SK-N-SH treated with all-trans-retinoic acid at 6 μM for 48 hours (cell line): ENCODE measurements at regions not wholly inside any gene's neighbourhood (a gene's known extent, or its start where the extent isn't known, plus 50 kb on each side); places are given as distances from the start of the nearest gene placed in this dataset.

ENCODE experiments used
- ATAC-seq: fragments of 200-7000 bp; cut with Tn5 transposase; 3 replicates; pipeline ENCODE4 v1.9.1; 2020; ENCODE audit warnings: mild to moderate bottlenecking, moderate library complexity
- ARNTL ChIP-seq: fragments of 450-650 bp; formaldehyde crosslinking; IDR thresholded peaks from 2 replicates; pipeline ENCODE4 v1.5.0; 2020; ENCODE audit warnings: low read depth, mild to moderate bottlenecking, moderate library complexity, borderline replicate concordance
- BACH2 ChIP-seq: fragments of 250-450 bp; sonication (Bioruptor Pico); IDR thresholded peaks from 2 replicates; pipeline ENCODE4 v1.9.0; 2021; ENCODE audit warnings: mild to moderate bottlenecking, borderline replicate concordance
- CREB5 ChIP-seq: fragments of 250-450 bp; sonication (Bioruptor Pico); IDR thresholded peaks from 2 replicates; pipeline ENCODE4 v1.5.1; 2020; ENCODE audit warnings: low read depth, mild to moderate bottlenecking, moderate library complexity
- CSDC2 ChIP-seq: fragments of 250-450 bp; sonication (Bioruptor Pico); IDR thresholded peaks from 2 replicates; pipeline ENCODE4 v1.5.0; 2020; ENCODE audit warnings: mild to moderate bottlenecking, moderate library complexity
- ESRRG ChIP-seq: fragments of 250-450 bp; sonication (Bioruptor Pico); IDR thresholded peaks from 2 replicates; pipeline ENCODE4 v1.6.1; 2021; ENCODE audit warnings: mild to moderate bottlenecking
- GLIS3 ChIP-seq: fragments of 250-450 bp; sonication (Bioruptor Pico); IDR thresholded peaks from 2 replicates; pipeline ENCODE4 v1.5.0; 2020; ENCODE audit warnings: mild to moderate bottlenecking, moderate library complexity
- ISL1 ChIP-seq: fragments of 250-450 bp; sonication (Bioruptor Pico); IDR thresholded peaks from 2 replicates; pipeline ENCODE4 v2.1.2; 2022; ENCODE audit warnings: mild to moderate bottlenecking, moderate library complexity
- PATZ1 ChIP-seq: fragments of 250-450 bp; sonication (Bioruptor Pico); IDR thresholded peaks from 2 replicates; pipeline ENCODE4 v1.8.0; 2020; ENCODE audit warnings: mild to moderate bottlenecking, moderate library complexity, borderline replicate concordance
- POU6F1 ChIP-seq: fragments of 250-450 bp; sonication (Bioruptor Pico); IDR thresholded peaks from 2 replicates; pipeline ENCODE4 v1.8.0; 2021; ENCODE audit warnings: low read depth, mild to moderate bottlenecking, moderate library complexity, borderline replicate concordance
- PPARA ChIP-seq: fragments of 250-450 bp; sonication (Bioruptor Pico); IDR thresholded peaks from 2 replicates; pipeline ENCODE4 v1.5.0; 2020; ENCODE audit warnings: mild to moderate bottlenecking, borderline replicate concordance
- RARB ChIP-seq: fragments of 250-450 bp; sonication (Bioruptor Pico); IDR thresholded peaks from 2 replicates; pipeline ENCODE4 v1.8.0; 2021; ENCODE audit warnings: mild to moderate bottlenecking, moderate library complexity
- SNAI2 ChIP-seq: fragments of 250-450 bp; sonication (Bioruptor Pico); IDR thresholded peaks from 2 replicates; pipeline ENCODE4 v1.5.0; 2020; ENCODE audit warnings: mild to moderate bottlenecking, moderate library complexity
- TCF4 ChIP-seq: fragments of 250-450 bp; sonication (Bioruptor Pico); IDR thresholded peaks from 2 replicates; pipeline ENCODE4 v1.8.0; 2021; ENCODE audit warnings: mild to moderate bottlenecking, moderate library complexity, borderline replicate concordance
- TOX ChIP-seq: fragments of 250-450 bp; sonication (Bioruptor Pico); IDR thresholded peaks from 2 replicates; pipeline ENCODE4 v1.8.0; 2021; ENCODE audit warnings: mild to moderate bottlenecking, moderate library complexity, borderline replicate concordance
- TSHZ2 ChIP-seq: fragments of 250-450 bp; sonication (Bioruptor Pico); IDR thresholded peaks from 2 replicates; pipeline ENCODE4 v1.5.0; 2020; ENCODE audit warnings: mild to moderate bottlenecking, moderate library complexity
- ZFP30 ChIP-seq: fragments of 450-650 bp; formaldehyde crosslinking; IDR thresholded peaks from 2 replicates; pipeline ENCODE4 v1.5.0; 2022; ENCODE audit warnings: mild to moderate bottlenecking, moderate library complexity
- ZNF565 ChIP-seq: fragments of 450-650 bp; formaldehyde crosslinking; conservative IDR thresholded peaks from 2 replicates; pipeline ENCODE4 v1.5.0; 2020; ENCODE audit warnings: low read depth, mild to moderate bottlenecking, moderate library complexity
- ZNF70 ChIP-seq: fragments of 450-650 bp; formaldehyde crosslinking; IDR thresholded peaks from 2 replicates; pipeline ENCODE4 v1.5.0; 2020; ENCODE audit warnings: mild to moderate bottlenecking, moderate library complexity
- ZNF8 ChIP-seq: fragments of 450-650 bp; formaldehyde crosslinking; IDR thresholded peaks from 2 replicates; pipeline ENCODE4 v1.5.0; 2020; ENCODE audit warnings: mild to moderate bottlenecking, moderate library complexity

- ATAC-seq: no peak
- no peak for TF ChIP-seq ARNTL (CRISPR knock-in tag)
- TF ChIP-seq ZNF565 (CRISPR knock-in tag): no peak
- TF ChIP-seq GLIS3 (CRISPR knock-in tag): no peak
- no peak for TF ChIP-seq ZNF70 (CRISPR knock-in tag)
Measured at GRCh38 chr10:21260506-21261149, 264.9 kb downstream of the SKIDA1 start.

- no peak for ATAC-seq
- no peak for TF ChIP-seq RARB (CRISPR knock-in tag)
Measured at GRCh38 chr10:21260066-21260465, 265.4 kb downstream of the SKIDA1 start.

GRCh38 chr10:21257919-21258318 is 267.6 kb downstream of the SKIDA1 start:
- TF ChIP-seq SNAI2 (CRISPR knock-in tag) (no peak), ESRRG (CRISPR knock-in tag) (no peak), ARNTL (CRISPR knock-in tag) (no peak), ZNF70 (CRISPR knock-in tag) (no peak), BACH2 (CRISPR knock-in tag) (no peak), CREB5 (CRISPR knock-in tag) (no peak), PATZ1 (CRISPR knock-in tag) (no peak), RARB (CRISPR knock-in tag) (no peak), ISL1 (CRISPR knock-in tag) (no peak), ZNF8 (CRISPR knock-in tag) (no peak), ZFP30 (CRISPR knock-in tag) (no peak), PPARA (CRISPR knock-in tag) (no peak), TSHZ2 (no peak), CSDC2 (CRISPR knock-in tag) (no peak), TCF4 (no peak), TOX (no peak), POU6F1 (CRISPR knock-in tag) (no peak)
- ATAC-seq: no peak

- ATAC-seq: no peak
- TF ChIP-seq ESRRG (CRISPR knock-in tag) (no peak), RARB (CRISPR knock-in tag) (no peak)
Measured at GRCh38 chr10:21257191-21257590, 268.3 kb downstream of the SKIDA1 start.

GRCh38 chr10:21249435-21249834 is 276.0 kb downstream of the SKIDA1 start:
- no peak for ATAC-seq
- no peak for TF ChIP-seq ZFP30 (CRISPR knock-in tag)
- no peak for TF ChIP-seq TSHZ2
